Peyer's patch (tissue), 4 donors: ENCODE measurements at regions not wholly inside any gene's neighbourhood (a gene's known extent, or its start where the extent isn't known, plus 50 kb on each side); places are given as distances from the start of the nearest gene placed in this dataset.

Experiments
- DNase-seq, 3 donors: peaks; one replicate each; pipeline ENCODE4 v3.0.0-alpha.2; 2017 to 2019
- H3K27ac ChIP-seq, 4 donors: fragments of 200-600 bp; sonication (generic); one replicate each; pipeline ENCODE4 v1.5.1; 2016 to 2019
- H3K27me3 ChIP-seq, 2 donors: fragments of 200-600 bp; sonication (generic); one replicate each; pipeline ENCODE4 v1.5.1; 2019
- H3K36me3 ChIP-seq, 3 donors: fragments of 200-600 bp; sonication (generic); one replicate each; pipeline ENCODE4 v1.5.1; 2016 to 2019
- H3K4me1 ChIP-seq, 4 donors: fragments of 200-600 bp; sonication (generic); one replicate each; pipeline ENCODE4 v1.5.1; 2016 to 2019
- H3K4me3 ChIP-seq, 4 donors: fragments of 200-600 bp; sonication (generic); 1 replicate in 3 of 4; 2 replicates in 1 of 4; pipeline ENCODE4 v1.5.1; 2016 to 2019; ENCODE audit warnings: mild to moderate bottlenecking in 1 of 4
- H3K9me3 ChIP-seq, 4 donors: fragments of 200-600 bp; sonication (generic); one replicate each; pipeline ENCODE4 v1.5.1; 2016 to 2019; ENCODE audit warnings: mild to moderate bottlenecking in 1 of 4
- POLR2A ChIP-seq, 2 donors: fragments of 450-650 bp; IDR thresholded peaks; one replicate each; pipeline ENCODE4 v1.5.1; 2017; ENCODE audit warnings: antibody characterized with exemption in 2 of 2, mild to moderate bottlenecking in 2 of 2, moderate library complexity in 2 of 2
- small RNA-seq, 2 donors: library from RNA; depleted of rRNA; stranded (forward); fragments of <200 nt; gene quantifications; one replicate each; pipeline ENCODE3, GENCODE V24; 2016
- TF ChIP-seq, protein P1 (sequence below), 6 experiments: fragments of 450-650 bp in 4 of 6; fragments of 200-600 bp in 2 of 6; sonication (generic) in 1 of 6; IDR thresholded peaks; one replicate each; pipeline ENCODE4 v1.5.1; 2017 to 2019; ENCODE audit warnings: antibody characterized with exemption in 6 of 6, mild to moderate bottlenecking in 3 of 6, moderate library complexity in 1 of 6

DNA sequence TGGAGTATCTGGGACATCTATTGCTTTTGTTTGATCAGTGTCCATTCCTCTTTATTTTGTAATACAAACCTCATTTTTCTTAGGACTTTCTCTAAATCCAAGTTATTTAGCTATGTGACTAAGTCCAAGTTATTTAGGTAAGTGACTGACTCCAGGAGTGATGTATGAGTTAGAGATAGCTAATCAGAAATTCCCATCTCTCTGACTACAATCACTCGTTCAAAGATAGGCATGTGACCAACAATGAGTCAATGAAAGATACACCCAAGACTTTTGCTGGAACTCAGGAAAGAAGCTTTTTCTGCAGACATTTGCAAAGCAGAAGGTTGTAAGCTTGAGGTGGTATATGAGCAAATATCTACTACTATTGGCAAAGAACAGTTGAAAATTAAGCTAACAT lies 72.5 kb upstream of the KCNIP4 start:
- DNase-seq: no peak
- Histone ChIP-seq H3K9me3 (no peaks in the 10 kb centered on the region), H3K27ac (no peak overlapping the region), H3K4me1 (no peaks in the 10 kb centered on the region), H3K27me3 (no peaks in the 10 kb centered on the region), H3K36me3 (no peaks in the 10 kb centered on the region), H3K4me3 (no peak overlapping the region)
- TF ChIP-seq, protein P1, sequence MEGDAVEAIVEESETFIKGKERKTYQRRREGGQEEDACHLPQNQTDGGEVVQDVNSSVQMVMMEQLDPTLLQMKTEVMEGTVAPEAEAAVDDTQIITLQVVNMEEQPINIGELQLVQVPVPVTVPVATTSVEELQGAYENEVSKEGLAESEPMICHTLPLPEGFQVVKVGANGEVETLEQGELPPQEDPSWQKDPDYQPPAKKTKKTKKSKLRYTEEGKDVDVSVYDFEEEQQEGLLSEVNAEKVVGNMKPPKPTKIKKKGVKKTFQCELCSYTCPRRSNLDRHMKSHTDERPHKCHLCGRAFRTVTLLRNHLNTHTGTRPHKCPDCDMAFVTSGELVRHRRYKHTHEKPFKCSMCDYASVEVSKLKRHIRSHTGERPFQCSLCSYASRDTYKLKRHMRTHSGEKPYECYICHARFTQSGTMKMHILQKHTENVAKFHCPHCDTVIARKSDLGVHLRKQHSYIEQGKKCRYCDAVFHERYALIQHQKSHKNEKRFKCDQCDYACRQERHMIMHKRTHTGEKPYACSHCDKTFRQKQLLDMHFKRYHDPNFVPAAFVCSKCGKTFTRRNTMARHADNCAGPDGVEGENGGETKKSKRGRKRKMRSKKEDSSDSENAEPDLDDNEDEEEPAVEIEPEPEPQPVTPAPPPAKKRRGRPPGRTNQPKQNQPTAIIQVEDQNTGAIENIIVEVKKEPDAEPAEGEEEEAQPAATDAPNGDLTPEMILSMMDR (IDR thresholded peaks at IDR 0.05): no peak
- no peak for TF ChIP-seq POLR2A (IDR thresholded peaks at IDR 0.05)

DNA sequence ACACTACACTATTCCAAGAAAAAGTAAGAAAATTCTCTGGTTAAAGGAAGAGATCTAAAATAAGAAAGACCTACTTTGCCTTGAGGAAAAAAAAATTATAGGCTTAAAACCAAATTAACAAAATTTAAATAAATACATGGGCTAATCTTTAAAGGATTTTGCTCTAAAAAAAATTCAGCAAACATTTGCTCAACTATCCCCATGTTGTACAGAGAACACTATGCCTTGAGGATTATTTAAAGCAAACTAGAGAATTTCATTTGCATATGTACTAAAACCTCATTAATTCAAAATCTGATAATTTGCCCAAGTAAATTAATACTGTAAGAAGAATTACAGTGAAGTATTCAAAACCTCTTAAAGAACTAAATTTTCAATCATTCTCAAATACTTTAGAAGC lies 71.6 kb upstream of the KCNIP4 start:
- Histone ChIP-seq H3K27me3 (no peaks in the 10 kb centered on the region), H3K4me3 (no peak overlapping the region), H3K4me1 (no peaks in the 10 kb centered on the region), H3K9me3 (no peaks in the 10 kb centered on the region), H3K27ac (no peak overlapping the region), H3K36me3 (no peaks in the 10 kb centered on the region)
- DNase-seq: no peak
- TF ChIP-seq POLR2A (IDR thresholded peaks at IDR 0.05): no peak
- TF ChIP-seq, protein P1 (IDR thresholded peaks at IDR 0.05): no peak

DNA sequence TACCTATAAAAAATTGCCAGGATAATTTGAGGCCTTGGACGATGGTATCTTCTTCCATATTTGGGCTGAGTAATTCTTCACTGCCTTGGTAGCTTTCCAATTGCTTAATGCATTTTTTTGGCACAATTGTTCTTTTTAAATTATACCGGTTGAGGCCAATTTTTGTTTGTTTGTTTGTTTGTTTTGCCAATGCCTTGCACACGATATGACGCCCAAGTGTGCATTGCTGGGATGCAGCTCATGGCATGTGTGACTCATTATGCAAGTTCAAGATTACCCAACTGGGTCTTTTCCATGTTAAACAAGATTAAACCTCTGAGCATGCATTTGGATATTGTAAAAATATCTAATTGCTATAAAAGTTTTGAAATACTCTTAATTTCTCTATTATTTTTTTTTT lies 71.1 kb upstream of the KCNIP4 start:
- H3K27ac ChIP-seq: no peak overlapping the region
- H3K4me1 ChIP-seq: no peaks in the 10 kb centered on the region
- H3K4me3 ChIP-seq: no peak overlapping the region
- H3K36me3 ChIP-seq: no peaks in the 10 kb centered on the region
- no peak for TF ChIP-seq POLR2A (IDR thresholded peaks at IDR 0.05)
- TF ChIP-seq, protein P1 (IDR thresholded peaks at IDR 0.05): no peak
- H3K9me3 ChIP-seq: no peaks in the 10 kb centered on the region
- DNase-seq: no peak
- no peaks in the 10 kb centered on the region for H3K27me3 ChIP-seq

DNA sequence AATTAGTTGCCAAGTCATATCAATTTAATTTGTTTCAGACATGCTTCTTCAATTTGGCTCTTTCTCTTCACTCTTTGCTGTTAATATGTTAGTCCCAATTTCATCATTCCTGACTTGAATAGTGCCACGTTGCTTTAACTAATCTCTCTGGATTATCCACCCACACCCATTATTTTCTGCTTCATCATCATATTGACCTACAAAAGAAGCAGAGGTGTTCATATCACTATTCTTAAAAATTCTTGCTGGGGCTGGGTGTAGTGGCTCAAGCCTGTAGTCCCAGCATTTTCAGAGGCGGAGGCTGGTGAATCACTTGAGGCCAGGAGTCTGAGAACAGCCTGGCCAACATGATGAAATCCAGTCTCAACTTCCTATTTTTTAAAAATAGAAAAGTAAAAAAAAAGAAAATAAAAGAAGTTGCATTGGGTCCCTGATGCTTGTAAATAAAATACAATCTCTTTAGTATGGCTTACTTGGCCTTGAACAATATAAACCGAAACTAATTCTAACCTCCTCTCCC lies 65.7 kb upstream of the KCNIP4 start:
- Histone ChIP-seq H3K27ac (no peak overlapping the region), H3K4me3 (no peak overlapping the region), H3K36me3 (no peaks in the 10 kb centered on the region), H3K4me1 (no peaks in the 10 kb centered on the region), H3K9me3 (no peaks in the 10 kb centered on the region), H3K27me3 (no peaks in the 10 kb centered on the region)
- DNase-seq: no peak
- TF ChIP-seq POLR2A (IDR thresholded peaks at IDR 0.05): no peak
- TF ChIP-seq, protein P1 (IDR thresholded peaks at IDR 0.05): no peak

DNA sequence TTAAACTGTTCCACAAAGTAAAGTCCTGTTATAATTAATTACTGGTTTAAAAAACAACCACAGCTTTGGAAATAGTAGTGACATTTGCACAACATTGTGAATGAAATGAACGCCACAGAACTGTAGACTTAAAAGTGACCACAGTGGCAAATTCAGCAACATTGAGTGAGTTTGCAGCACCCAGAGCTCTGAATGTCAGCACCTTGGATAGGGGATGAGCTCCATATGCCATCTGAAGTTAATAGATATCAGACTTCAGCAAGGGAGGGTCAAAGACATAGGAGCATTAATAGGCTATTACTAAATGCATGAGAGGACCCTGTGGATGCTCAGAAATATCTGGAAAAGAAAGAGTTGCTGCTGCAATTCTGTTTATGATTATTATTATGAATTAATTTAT lies 55.3 kb upstream of the KCNIP4 start:
- H3K4me3 ChIP-seq: no peak overlapping the region
- H3K36me3 ChIP-seq: no peaks in the 10 kb centered on the region
- no peaks in the 10 kb centered on the region for H3K27me3 ChIP-seq
- no peak for DNase-seq
- no peaks in the 10 kb centered on the region for H3K9me3 ChIP-seq
- H3K27ac ChIP-seq: no peak overlapping the region
- H3K4me1 ChIP-seq: no peaks in the 10 kb centered on the region
- no peak for TF ChIP-seq POLR2A (IDR thresholded peaks at IDR 0.05)
- TF ChIP-seq, protein P1 (IDR thresholded peaks at IDR 0.05): no peak

Small RNAs in the stretch of these regions (small RNA-seq; reads per million reads assigned to genes)
- gene RNU6-420P: 0 reads per million in 2 donors
